SK-N-MC (cell line): ENCODE measurements at regions not wholly inside any gene's neighbourhood (a gene's known extent, or its start where the extent isn't known, plus 50 kb on each side); places are given as distances from the start of the nearest gene placed in this dataset.

ENCODE experiments used
- EZH2 ChIP-seq: fragments of 200-600 bp; sonication (generic); IDR thresholded peaks from one replicate; pipeline ENCODE4 v1.6.1; 2017; ENCODE audit warnings: antibody characterized with exemption
- POLR2AphosphoS5 ChIP-seq: IDR thresholded peaks from 2 replicates; pipeline ENCODE4 v1.6.1; 2012; ENCODE audit warnings: mild to moderate bottlenecking, low read depth, low read length, borderline replicate concordance

DNA sequence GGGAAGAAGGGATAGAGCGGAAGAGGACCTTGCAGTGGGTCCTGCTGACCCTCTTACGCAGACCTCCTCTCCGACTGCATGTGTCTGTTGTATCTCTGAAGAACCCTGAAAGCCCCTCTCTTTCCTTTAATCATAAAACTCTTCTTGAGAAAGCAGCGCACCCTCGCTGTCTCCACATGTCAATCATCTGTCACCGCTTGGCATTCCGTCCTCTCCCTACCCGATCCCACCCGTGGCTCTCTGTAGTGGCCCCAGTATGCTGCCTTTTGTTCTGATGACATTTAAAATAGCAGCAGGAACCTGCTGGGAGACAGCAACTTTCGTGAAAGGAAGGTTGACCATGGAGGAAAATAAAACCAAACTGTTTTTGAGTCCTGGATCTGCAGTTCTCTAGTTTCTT lies 582.9 kb upstream of the SALL3 start:
- TF ChIP-seq POLR2AphosphoS5 (no peak), EZH2 (no peak)
